NT2/D1 (cell line): ENCODE measurements at regions not wholly inside any gene's neighbourhood (a gene's known extent, or its start where the extent isn't known, plus 50 kb on each side); places are given as distances from the start of the nearest gene placed in this dataset.

Source experiments
- DNase-seq: peaks from one replicate; pipeline ENCODE4 v3.0.0-alpha.2; 2011; ENCODE audit warnings: low read depth, low spot score
- H3K27me3 ChIP-seq: 2 replicates; pipeline ENCODE4 v1.6.0; 2011; ENCODE audit warnings: mild to moderate bottlenecking; ENCODE audit not compliant: insufficient read length, insufficient read depth
- H3K36me3 ChIP-seq: 2 replicates; pipeline ENCODE4 v1.6.1; 2011; ENCODE audit warnings: mild to moderate bottlenecking, low read length, mixed read lengths; ENCODE audit not compliant: insufficient read depth, insufficient read length
- H3K4me1 ChIP-seq: 2 replicates; pipeline ENCODE4 v1.5.1; 2011; ENCODE audit not compliant: insufficient read depth, insufficient read length
- H3K4me3 ChIP-seq: 2 replicates; pipeline ENCODE4 v1.5.1; 2011; ENCODE audit warnings: low read depth; ENCODE audit not compliant: insufficient read length
- H3K9ac ChIP-seq: 2 replicates; pipeline ENCODE4 v1.6.0; 2011; ENCODE audit warnings: low read depth; ENCODE audit not compliant: insufficient read length
- H3K9me3 ChIP-seq: 2 replicates; pipeline ENCODE4 v1.5.1; 2011; ENCODE audit warnings: mild to moderate bottlenecking, low read length; ENCODE audit not compliant: insufficient read depth
- SUZ12 ChIP-seq: IDR thresholded peaks from 2 replicates; pipeline ENCODE4 v1.6.1; 2011; ENCODE audit not compliant: insufficient read length, insufficient read depth; ENCODE audit errors: extremely low read depth
- YY1 ChIP-seq: IDR thresholded peaks from 2 replicates; pipeline ENCODE4 v1.6.1; 2011; ENCODE audit not compliant: insufficient read length, insufficient read depth
- ZNF274 ChIP-seq: IDR thresholded peaks from 2 replicates; pipeline ENCODE4 v1.6.1; 2011; ENCODE audit warnings: mild to moderate bottlenecking, low read depth, low read length

- H3K4me1 ChIP-seq: no peaks in the 10 kb centered on the region
- H3K36me3 ChIP-seq: no peaks in the 10 kb centered on the region
- no peaks in the 10 kb centered on the region for H3K27me3 ChIP-seq
- H3K4me3 ChIP-seq: no peak overlapping the region
- H3K9me3 ChIP-seq: no peaks in the 10 kb centered on the region
- no peak for TF ChIP-seq YY1
- TF ChIP-seq SUZ12: no peak
- TF ChIP-seq ZNF274: no peak
- H3K9ac ChIP-seq: no peak overlapping the region
- no peak for DNase-seq
Measured at GRCh38 chr2:223439786-223440185, 162.4 kb downstream of the SCG2 start.

DNA sequence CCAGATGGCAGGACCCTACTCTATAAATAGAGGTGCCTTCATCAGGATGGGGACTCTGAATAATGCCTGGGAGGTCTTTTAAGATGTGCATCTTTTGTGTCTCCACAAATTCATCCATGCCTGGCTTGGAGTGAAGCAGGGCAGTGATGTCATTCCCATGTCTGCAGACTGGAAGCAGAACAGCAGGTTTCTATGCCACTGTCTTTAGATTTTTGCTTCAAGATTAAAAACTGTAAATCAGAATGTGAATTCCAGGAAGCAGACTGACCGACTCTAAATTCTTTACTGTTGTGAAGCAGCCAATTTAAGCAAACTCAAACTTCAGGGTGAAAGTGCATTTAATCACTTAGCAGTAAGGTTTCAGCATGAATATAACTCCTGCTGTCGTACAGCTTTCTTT is 159.3 kb downstream of the SCG2 start:
- TF ChIP-seq ZNF274 (no peak), SUZ12 (no peak), YY1 (no peak)
- Histone ChIP-seq H3K9me3 (no peaks in the 10 kb centered on the region), H3K9ac (no peak overlapping the region), H3K4me3 (no peak overlapping the region), H3K36me3 (no peaks in the 10 kb centered on the region), H3K27me3 (no peaks in the 10 kb centered on the region), H3K4me1 (no peaks in the 10 kb centered on the region)
- DNase-seq: no peak

- Histone ChIP-seq H3K4me1 (no peaks in the 10 kb centered on the region), H3K36me3 (no peaks in the 10 kb centered on the region), H3K4me3 (no peak overlapping the region), H3K9me3 (no peaks in the 10 kb centered on the region), H3K27me3 (no peaks in the 10 kb centered on the region), H3K9ac (no peak overlapping the region)
- DNase-seq: no peak
- TF ChIP-seq ZNF274 (no peak), YY1 (no peak), SUZ12 (no peak)
Measured at GRCh38 chr2:223450246-223450645, 151.9 kb downstream of the SCG2 start.

- H3K9me3 ChIP-seq: no peaks in the 10 kb centered on the region
- no peaks in the 10 kb centered on the region for H3K36me3 ChIP-seq
- H3K4me1 ChIP-seq: no peaks in the 10 kb centered on the region
- H3K9ac ChIP-seq: no peak overlapping the region
- no peaks in the 10 kb centered on the region for H3K27me3 ChIP-seq
- TF ChIP-seq SUZ12 (no peak), ZNF274 (no peak), YY1 (no peak)
- H3K4me3 ChIP-seq: no peak overlapping the region
- DNase-seq: no peak
Measured at GRCh38 chr2:223457301-223457700, 144.9 kb downstream of the SCG2 start.

GRCh38 chr2:223459328-223459939 is 142.7 kb downstream of the SCG2 start:
- Histone ChIP-seq H3K4me1 (no peaks in the 10 kb centered on the region), H3K9me3 (no peaks in the 10 kb centered on the region), H3K27me3 (no peaks in the 10 kb centered on the region), H3K4me3 (no peak overlapping the region), H3K36me3 (no peaks in the 10 kb centered on the region), H3K9ac (no peak overlapping the region)
- DNase-seq: no peak
- TF ChIP-seq YY1 (no peak), SUZ12 (no peak), ZNF274 (no peak)

DNA sequence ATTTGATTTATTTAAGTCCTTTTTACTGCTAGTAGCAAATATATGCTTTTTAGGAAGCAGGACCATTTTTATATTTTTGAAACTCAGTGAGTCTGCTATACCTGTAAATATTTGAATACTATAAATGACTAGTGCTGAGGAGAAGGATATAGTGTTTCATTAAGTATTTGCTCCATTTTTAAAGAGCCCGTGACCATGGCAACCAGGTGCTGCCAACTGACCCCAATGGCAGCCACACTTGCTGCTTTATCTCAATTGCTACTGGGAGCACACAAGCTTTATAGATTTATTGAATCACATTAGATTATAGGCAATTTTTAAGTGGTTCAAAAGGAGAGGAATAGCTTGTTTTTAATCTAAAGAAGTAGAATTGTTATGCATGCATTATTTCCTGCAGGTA is 142.0 kb downstream of the SCG2 start:
- H3K27me3 ChIP-seq: no peaks in the 10 kb centered on the region
- no peaks in the 10 kb centered on the region for H3K9me3 ChIP-seq
- no peak for TF ChIP-seq SUZ12
- TF ChIP-seq ZNF274: no peak
- no peak for TF ChIP-seq YY1
- DNase-seq: no peak
- no peak overlapping the region for H3K9ac ChIP-seq
- no peaks in the 10 kb centered on the region for H3K36me3 ChIP-seq
- H3K4me1 ChIP-seq: no peaks in the 10 kb centered on the region
- H3K4me3 ChIP-seq: no peak overlapping the region

DNA sequence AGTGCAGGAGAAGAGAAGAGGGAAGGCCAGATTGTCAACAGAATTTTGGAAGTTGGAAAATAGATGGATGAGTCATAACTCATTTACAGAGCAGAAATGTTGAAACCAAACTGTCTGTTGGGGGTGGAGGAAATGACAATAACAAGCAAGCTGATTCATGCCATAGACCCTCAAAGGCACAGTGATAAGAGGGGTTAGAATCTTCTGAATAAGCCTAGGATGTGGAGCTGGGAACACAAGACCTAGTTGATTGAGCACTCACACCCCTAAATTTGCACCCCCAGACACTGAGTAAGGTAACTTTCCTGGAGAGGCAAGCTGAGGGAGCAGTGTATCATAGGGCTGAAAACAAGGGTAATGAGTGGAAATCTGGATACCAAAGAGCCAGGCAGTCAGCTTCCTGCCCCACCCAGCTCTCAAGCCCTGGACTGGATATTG is 141.4 kb downstream of the SCG2 start:
- H3K4me3 ChIP-seq: no peak overlapping the region

GRCh38 chr2:223464071-223464470 is 138.1 kb downstream of the SCG2 start:
- Histone ChIP-seq H3K36me3 (no peaks in the 10 kb centered on the region), H3K9ac (no peak overlapping the region), H3K4me1 (no peaks in the 10 kb centered on the region), H3K27me3 (no peaks in the 10 kb centered on the region), H3K9me3 (no peaks in the 10 kb centered on the region), H3K4me3 (no peak overlapping the region)
- no peak for DNase-seq
- no peak for TF ChIP-seq ZNF274
- no peak for TF ChIP-seq SUZ12
- TF ChIP-seq YY1: no peak

More for the DNA sequence above, 141.4 kb downstream of the SCG2 start:
- TF ChIP-seq ZNF274: no peak
- Histone ChIP-seq H3K9ac (no peak overlapping the region), H3K9me3 (no peaks in the 10 kb centered on the region), H3K4me1 (no peaks in the 10 kb centered on the region), H3K36me3 (no peaks in the 10 kb centered on the region), H3K27me3 (no peaks in the 10 kb centered on the region)
- no peak for DNase-seq
